Islet of Langerhans (tissue), 1 donor: ENCODE measurements at regions not wholly inside any gene's neighbourhood (a gene's known extent, or its start where the extent isn't known, plus 50 kb on each side); places are given as distances from the start of the nearest gene placed in this dataset.

Experiments used
- FAIRE-seq: peaks from one replicate; lab custom pipeline; 2011; peaks lifted over from hg19 to GRCh38; lab: Jason Lieb, UNC

DNA sequence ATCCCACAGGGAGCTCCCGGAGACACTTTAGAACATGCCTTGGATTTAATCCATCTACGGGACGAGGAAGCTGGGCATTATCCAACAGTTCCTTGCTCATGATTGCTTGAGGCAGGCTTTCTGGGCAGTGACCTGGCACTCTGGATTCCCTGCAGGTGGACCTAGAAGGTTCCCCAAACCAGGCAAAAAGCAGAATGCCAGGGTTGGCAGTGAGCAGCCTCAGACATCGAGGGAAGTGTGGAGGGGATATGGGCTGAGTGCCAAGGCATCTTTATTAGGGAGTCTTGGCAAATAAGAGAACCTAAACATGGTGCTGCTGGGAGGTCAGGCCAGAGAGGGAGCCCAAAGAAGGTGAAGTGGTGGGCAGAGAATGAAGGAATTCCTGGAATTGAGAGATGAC is 158.5 kb downstream of the CD83 start:
- FAIRE-seq, result no peak

DNA sequence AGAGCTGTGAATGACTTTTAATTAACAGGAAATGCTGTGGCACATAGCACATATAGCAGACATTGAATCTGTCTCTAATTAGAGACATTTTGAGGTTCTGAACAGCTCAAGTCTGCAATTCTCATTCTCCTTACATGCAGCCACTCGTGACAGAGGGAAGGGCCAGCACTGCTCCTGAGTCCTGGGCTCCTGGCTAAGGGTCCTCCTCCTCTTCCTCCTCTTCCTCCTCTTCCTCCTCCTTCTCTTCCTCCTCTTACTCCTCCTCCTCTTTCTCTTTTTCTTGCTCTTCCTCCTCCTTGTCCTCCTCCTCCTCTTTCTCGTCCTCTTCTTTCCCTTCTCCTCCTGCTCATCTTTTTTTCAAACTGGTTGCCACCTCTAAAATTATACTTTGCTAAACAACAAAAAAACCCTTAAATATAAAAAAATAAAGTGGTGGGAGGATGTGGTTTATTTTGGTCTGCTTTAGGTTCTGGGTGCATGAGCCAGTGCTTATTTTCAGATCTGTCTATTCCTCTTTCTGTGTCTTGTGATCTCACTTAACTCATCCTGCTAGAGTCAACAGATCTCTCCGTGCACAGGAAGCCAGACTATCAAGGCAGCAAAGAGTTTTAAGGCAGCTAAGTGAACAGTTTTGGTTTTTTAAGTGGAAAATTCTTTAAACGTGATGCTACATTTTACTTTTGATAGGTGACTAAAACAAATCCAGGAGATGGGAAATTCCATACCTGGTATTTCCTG is 159.3 kb downstream of the CD83 start:
- no peak for FAIRE-seq

DNA sequence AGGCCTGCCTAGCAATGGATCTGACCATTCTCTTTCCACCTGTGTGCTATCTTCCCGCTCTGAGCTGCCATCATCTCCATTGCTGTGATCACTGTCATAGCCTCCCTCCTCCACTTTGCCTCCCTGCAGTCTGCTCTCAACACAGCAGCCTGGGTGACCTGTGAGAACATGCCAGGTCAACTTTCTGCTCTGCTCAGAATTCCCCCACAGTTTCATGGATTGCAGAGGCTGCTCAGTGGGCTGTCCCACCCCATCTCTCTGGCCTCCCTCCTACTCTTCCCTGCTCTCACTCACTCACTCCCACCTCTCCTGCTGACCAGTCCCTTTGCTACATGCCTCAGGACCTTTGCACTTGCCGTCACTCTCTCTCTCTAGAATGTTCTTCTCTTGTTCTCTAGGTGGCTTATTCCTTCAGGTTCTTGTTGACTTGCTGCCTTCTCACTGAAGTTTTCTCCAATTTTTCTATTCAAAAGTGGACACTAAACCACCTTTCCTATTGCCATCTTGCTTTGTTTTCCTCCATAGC is 159.9 kb downstream of the CD83 start:
- no peak for FAIRE-seq

DNA sequence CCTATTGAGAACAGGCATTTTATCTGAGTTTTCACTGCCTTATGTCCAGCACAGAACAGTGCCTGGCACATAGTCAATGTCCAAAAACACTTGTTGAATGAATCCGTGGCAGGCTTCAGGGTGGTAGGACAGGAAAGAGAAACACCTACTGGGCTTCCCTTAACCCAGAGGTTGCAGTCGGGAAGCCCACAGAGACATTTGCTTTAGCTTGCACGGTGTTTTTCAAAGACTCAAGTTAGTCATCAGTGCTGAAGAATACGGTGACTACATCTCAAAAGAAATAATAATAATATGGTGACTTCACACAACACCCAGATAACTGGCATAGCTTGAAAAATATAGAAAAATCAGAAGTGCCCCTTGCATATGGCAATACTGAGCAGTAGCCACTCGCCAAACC is 160.4 kb downstream of the CD83 start:
- no peak for FAIRE-seq

DNA sequence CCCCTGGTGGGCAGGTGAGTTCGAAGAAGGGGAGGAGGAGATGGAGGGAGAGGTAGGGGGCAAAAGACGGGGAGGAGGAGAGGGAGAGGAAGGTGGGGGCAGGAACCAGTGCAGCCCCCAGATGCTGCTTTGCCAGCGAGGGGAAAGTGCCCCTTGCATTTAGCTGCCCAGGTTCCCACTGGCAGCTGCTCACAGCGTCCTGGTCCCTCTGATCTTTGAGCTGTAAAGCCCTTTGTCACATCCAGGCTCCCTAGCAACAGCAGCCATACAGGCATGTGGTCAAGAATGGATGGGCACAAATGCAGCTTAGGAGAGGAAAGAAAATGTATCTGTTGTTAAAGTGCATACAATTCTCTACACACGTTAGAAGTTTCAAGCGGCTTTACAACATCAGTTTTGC is 160.9 kb downstream of the CD83 start:
- no peak for FAIRE-seq

DNA sequence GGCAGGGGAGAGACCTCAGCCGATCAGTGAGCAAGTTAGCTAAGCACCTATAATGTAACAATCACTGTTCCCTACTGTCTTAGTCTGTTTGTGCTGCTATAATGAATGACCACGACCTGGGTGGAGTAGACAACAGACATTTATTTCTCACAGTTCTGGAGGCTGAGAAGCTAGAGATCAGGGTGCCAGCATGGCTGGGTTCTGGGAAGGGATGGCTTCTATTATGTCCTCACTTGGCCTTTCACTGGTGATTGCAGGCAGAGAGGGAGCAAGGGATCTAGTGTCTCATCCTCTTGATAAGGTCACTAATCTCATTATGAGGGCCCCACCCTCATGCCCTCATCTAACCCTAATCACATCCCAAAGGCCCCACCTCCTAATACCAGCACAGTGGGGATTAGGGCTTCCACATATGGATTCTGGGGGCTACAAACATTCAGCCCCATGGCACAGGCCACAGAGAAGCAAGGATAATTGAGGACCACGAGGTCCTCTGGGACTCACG is 162.5 kb downstream of the CD83 start:
- no peak for FAIRE-seq

DNA sequence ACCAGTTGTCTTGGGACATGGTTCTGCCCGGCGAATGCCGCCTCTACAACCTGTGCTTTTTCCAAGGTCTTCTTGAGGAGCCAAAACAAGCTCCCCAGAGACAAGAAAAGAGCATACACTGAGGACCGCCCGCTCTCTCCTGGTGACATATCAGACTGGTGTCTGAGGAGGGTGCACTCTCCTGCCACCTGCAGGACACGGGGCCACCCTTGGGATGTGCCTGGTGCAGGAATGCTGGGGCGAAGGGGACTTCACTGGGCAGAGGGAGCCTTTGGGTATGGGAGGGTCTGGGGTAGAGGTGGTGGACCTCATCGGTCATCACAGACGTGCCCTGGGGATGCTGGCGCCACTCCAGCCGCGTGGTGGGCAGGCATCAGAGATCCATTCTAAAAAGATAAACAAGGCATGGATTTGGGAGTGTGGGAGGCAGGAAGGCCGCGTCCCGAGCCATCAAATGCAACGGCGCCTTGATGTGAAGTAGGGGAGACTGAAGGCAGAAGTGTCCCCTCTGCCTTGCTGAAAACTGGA is 163.3 kb downstream of the CD83 start:
- no peak for FAIRE-seq

DNA sequence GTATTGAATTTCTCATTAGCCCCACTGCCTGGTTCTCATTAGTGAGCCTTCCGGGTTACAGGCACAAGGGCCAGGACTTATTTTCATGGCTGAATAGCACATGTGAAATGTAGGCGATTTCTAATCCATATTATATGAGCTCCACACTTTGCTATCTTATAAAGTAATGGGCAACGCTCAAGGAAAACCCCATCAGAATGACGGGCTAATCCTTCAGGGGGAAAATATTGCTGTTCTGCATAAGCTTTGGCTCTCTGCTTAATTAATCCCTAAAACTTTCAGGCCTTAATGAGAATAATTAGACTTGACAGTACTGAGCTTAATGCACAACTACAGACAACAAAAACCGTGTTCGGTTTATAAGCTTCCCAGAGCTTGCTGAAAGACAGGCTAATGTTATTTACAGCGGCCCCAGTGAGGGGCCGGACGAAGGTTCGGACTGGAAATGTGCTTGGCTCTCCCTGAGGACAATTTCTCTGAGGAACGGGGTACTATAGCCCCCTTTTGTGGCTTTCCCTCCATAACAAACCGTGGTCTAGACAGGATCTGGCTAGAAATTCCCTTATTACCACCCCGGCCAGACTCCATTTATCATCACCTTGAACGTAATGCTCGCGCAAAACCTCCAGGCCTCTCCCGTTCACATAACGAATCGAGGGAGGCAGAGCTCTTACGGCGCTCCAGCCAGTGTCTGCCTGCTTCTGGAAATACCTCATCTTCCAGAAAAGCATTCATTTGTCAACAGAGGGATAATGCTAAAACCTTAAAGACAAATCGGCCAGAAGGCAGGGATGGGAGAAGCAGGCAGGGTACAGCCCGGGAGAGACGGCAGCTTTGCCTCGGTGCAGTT is 164.5 kb downstream of the CD83 start:
- no peak for FAIRE-seq

DNA sequence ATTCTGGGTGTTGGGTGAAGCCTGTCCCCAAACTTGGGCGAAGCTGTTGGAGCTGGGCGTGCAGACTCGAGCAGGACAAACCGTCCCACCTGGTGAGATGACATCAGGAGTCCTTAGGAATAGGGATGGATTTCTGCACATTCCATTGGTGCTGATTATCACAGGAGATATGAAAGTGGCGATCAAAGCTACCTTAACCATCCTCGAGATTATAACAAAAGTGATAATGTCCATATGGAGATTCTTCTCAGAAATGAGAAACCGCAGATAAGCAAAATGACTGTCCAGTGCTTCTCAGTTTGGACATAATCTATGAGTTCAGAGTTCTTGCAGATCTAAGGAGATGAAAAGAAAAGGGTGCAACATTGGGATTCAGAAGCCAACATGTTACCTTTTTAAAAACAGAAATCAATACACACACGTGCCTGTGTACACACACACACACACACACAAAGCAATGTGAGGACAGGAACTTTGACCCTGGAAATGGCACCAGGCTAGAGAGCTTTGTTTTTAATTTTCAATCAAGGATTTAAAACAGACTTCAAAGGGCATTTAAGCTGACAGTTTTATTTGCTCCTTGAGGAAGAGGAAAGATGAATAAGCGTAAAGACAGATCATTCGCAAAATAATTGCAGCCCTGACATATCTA is 165.4 kb downstream of the CD83 start:
- FAIRE-seq, result no peak

DNA sequence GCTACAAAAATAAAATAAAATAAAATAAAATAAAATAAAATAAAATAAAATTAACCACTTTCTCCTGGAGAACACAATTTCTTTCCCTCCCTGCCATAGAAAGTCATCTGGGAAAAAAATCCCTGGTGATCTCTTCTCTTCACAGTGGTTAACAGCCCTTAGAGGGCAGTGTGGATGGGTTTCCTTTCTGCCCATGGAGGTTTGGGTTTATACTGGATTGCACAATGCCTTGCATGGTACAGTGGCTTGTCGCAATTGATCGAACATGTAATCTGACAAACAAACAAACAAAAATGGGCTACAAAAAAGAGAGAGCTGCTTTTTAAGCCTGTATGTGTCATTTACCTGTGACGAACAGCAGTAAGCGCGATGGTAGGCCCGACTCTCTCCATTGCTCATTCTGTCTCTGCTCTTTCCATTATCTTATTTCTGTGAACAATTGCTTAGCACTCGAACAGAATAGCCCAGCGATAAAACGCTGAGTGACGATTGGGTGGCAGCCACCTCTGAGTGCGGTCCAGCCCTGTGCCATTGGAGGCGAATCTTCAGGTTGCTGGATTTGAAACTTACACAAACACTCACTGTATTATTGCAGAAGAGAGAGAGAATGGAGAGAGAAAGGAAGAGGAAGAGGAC is 166.1 kb downstream of the CD83 start:
- FAIRE-seq, result no peak

DNA sequence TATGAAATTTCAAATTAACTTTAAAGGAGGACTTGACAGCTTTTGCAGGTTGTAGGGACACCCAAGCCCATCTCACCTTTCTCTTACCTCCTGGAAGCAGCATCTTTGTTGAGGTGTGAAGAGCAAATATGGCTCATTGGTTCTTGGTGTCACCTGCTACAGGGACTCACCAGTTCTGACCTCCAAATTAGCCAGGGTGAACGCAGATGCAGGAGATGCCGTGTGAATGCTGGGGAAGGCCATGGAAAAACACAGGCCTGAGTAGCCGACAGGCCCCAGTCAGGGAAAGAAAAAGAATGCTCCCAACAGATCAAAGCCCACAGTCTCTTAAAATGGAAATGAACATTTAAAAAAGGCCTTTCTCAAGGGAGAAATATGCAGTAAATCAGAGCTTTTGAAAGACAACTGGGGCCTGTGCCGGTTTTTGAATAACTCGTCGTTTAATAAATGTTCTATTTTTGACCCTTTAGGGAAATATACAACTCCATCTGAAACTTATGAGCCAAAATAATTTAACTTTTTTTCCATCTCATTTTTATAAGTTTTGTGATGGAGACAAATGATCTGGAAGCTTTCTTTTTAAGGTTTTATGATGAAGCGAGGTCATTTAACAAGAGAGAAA is 167.5 kb downstream of the CD83 start:
- FAIRE-seq, result no peak

DNA sequence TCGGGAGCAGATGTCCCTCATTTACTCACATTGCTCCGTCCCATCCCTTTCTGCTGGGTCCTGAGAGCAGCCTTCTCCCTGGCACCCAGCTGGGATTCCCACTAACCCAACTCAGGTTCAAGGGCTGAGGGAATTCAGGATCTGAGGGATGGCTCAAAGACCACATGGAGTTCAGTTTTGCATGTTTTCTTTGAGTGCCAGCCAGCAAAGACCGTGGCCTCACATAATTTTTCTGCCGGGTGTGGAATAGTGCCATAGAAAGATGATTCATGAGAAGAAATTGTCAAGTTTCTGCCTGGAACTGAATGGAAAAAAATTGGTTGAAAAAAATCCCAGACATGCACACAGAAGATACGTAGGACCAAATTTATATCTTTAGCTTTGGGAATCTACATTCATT is 168.6 kb downstream of the CD83 start:
- FAIRE-seq, result no peak

DNA sequence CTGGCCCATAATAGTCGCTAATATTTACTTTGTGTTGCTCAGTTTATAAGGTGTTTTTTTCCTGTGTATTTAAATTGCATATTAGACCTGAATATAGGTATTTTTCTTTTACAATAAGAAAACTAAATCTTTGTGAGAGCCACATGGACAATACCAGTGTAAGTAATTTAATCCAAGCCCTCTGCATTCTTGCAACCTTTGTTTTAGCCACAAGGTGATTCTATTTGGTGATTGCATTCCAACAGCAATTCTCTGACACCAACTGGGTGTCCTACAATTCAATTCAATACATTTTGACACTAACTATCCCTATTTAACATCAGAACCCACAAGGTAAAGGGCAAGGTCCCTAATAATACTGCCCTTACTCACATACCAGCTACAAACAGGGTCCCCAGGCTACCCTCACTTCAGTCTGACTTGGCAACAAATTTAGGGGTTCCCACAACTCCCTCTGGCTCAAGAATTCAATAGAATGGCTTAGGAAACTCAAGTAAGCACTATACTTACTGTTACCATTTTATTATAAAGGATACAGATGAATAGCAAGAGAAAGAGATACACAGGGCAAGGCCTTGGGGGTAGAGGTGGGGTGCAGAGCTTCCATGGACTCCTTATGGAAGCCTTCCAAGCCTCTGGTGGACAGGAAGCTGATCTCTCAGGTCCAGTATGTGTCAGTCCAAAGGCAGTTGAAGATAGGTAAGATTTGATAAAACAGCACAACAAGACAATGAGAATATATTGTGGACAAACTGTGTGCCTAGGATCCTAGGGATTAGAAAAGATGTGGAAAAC is 169.3 kb downstream of the CD83 start:
- no peak for FAIRE-seq

DNA sequence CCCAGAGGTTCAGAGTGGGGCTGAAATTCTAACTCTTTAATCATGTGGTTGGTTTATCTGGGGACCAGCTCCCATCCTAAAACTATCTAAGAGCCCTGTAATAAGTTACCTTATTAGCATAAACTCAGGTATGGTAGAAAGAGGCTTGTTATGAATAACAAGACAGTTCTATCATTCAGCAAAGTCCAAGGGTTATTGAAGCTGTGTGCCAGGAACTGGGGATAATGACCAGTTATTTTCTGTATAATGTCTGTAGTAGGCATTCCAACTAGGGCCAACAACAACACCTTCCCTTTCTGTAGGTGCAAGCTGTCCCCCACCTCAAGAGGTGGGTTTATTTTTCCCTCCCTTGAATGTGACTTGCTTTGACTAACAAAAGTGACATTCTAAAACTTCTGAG is 170.1 kb downstream of the CD83 start:
- no peak for FAIRE-seq

DNA sequence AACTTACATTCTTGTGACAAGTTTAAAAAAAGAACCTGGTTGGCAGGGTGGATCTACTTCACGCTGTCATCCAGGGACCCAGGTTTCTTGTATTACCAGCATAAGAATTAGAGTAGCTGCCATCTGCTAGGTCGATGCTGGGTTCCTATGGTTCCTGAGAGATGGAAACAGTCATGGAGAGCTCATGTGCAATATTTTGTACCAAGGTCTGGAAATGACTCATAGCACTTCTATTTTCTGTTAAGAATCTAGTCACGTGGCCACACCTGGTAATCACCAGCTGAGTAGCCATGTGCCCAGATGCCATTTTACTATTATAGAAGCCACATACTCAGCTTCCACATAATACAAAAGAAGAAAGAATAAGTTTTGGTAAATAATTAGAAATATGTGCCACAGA is 171.3 kb downstream of the CD83 start:
- no peak for FAIRE-seq

DNA sequence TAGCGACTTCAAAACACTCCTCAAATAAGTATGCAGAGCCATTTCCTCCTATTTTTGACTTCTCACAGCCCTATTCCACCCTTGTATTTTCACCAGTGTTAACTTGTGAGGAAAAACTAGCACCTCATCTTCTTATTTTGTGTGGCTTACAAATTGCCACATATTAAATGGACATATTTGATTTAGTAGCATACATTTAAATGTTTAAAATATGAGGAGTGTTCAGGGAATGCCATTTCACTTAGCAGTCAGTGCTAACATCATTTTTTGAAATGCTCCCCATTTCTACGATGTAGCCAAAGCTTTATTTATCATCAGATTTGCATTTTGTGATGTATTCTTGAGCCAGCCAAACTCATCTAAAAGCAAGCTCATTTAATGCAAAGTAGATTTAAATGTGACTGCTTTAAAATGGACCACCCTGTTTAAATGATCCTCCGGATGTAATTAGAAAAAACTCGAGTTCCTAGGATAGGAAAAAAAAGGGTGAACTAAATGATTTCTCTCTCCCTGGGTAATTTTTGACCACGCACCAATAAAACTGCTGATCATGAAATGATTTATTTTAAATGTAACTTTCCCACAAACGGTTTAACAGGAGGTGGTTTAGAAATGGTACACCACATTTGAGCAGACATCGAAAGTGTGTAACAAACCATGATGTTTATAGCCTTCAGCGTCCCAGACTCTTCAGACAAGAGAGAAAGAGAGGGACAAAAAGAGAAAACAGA is 172.6 kb downstream of the CD83 start:
- FAIRE-seq, result no peak

DNA sequence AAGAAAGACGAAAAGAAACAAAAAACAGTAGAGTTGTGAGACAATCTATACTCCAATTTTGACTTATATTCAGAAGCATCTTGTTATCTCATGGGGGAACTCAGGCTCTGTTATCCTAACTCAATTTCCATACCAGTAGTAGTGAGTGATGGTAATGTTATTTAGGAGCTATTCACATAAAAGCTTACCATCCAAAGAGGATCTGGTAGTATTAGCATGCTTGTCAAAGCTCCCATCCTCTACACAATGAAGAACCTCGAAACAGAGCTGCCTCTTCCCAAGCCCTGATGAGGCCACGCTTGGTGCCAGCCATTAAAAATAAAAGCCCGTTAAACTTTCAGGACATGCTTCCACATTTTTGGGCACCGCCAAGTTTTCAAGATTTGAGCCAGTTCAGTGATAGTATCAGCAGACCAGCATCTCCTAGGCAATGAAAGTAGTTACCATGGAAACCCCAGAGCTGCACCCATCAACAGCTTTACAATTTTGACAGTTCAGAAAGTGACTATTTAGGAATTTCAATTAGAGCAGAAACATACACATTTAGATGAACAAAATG is 173.3 kb downstream of the CD83 start:
- no peak for FAIRE-seq

DNA sequence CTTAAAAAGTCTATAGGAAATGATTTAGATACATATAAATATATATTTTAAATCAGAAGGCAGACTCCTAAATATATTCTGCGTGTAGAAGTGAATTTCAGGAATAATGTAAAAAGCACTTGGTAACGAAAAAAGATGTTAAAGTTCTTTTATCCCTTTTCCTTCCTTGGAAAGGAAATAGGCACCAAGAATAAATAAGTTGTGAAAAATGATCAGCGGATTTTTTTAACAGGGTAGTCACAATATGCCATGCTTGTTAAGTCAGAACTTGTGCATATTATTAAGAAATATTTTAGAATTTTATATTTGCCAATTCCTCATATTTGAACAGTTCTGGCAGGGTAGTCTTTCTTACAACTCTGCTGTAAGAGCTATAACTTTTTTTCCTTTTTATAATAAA is 173.8 kb downstream of the CD83 start:
- FAIRE-seq, result no peak

DNA sequence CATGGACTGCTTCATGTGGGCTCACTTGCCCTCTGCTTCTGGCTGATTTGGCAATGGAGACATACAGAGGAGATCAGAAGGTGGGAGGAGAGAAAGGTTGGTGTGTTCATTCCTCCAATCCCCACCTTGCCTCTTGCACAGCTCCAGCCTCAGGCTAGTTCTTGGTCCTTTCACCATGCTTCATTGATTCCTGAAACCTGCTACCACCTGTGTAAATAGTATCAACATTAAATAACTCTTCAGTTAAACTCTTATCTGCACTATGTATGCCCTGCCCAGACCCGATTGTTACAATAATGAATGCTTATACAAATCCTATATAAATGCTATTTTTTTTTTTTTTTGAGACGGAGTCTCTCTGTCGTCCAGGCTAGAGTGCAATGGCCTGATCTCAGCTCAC is 174.5 kb downstream of the CD83 start:
- no peak for FAIRE-seq
